Keratinocyte (primary cell): ENCODE measurements at regions not wholly inside any gene's neighbourhood (a gene's known extent, or its start where the extent isn't known, plus 50 kb on each side); places are given as distances from the start of the nearest gene placed in this dataset.
"Not testable (repeated sequence)": the region's sequence is repeated elsewhere in the genome, so short reads cannot be mapped to it uniquely, and the experiment has no call there.

ENCODE experiments used
- CTCF ChIP-seq, 3 experiments: IDR thresholded peaks in 1 of 3; conservative IDR thresholded peaks in 1 of 3; optimal IDR thresholded peaks in 1 of 3; 2 replicates in 2 of 3; 3 replicates in 1 of 3; pipeline versions ENCODE3 to v1.5.1; 2011; ENCODE audit warnings: low read length in 3 of 3, mild to moderate bottlenecking in 3 of 3, moderate library complexity in 2 of 3, control low read depth in 1 of 3, inconsistent platforms in 1 of 3; ENCODE audit not compliant: insufficient read depth in 2 of 3; ENCODE audit errors: extremely low read depth in 1 of 3
- EZH2 ChIP-seq: IDR thresholded peaks from one replicate; pipeline ENCODE4 v1.6.1; 2012; ENCODE audit warnings: inconsistent platforms, mild to moderate bottlenecking, low read length, moderate library complexity

GRCh38 chr7:153998896-153999295, 53.3 kb upstream of the DPP6 start:
- not testable (repeated sequence) for TF ChIP-seq CTCF (optimal IDR thresholded peaks at IDR 0.05 in 1 of 3, IDR thresholded peaks at IDR 0.05 in 1 of 3, conservative IDR thresholded peaks at IDR 0.05 in 1 of 3; ENCODE audit: extremely low read depth in 1 of 3, insufficient read depth in 2 of 3, low read length in 3 of 3); EZH2
